K562 (cell line): ENCODE measurements at regions not wholly inside any gene's neighbourhood (a gene's known extent, or its start where the extent isn't known, plus 50 kb on each side); places are given as distances from the start of the nearest gene placed in this dataset.
A peak's percentile ranks its signal among the peaks of the same experiment; 100 is the strongest.

Experiments
- CREB3L1 ChIP-seq: fragments of 450-650 bp; IDR thresholded peaks from 2 replicates; pipeline ENCODE4 v1.6.1; 2014; ENCODE audit warnings: low read depth, mild to moderate bottlenecking, moderate library complexity, borderline replicate concordance
- CTBP1 ChIP-seq: fragments of 450-650 bp; IDR thresholded peaks from 2 replicates; pipeline ENCODE4 v1.6.1; 2016; ENCODE audit warnings: borderline replicate concordance
- CXXC5 ChIP-seq: fragments of 250-450 bp; sonication (Bioruptor Pico); IDR thresholded peaks from 2 replicates; pipeline ENCODE4 v1.8.0; 2022; ENCODE audit warnings: inconsistent platforms, mild to moderate bottlenecking, moderate library complexity
- FOXK2 ChIP-seq, 2 experiments: fragments of 450-650 bp; IDR thresholded peaks in 1 of 2; conservative IDR thresholded peaks in 1 of 2; 2 replicates each; pipeline ENCODE4 v1.6.1; 2016; ENCODE audit warnings: low read depth in 2 of 2, mild to moderate bottlenecking in 1 of 2
- ILF3 ChIP-seq: fragments of 450-650 bp; IDR thresholded peaks from 2 replicates; pipeline ENCODE4 v1.6.1; 2018; ENCODE audit warnings: antibody characterized with exemption, mild to moderate bottlenecking, moderate library complexity, borderline replicate concordance
- MYC ChIP-seq, 2 experiments: fragments of 250-450 bp in 1 of 2; sonication (Bioruptor Pico) in 1 of 2; IDR thresholded peaks; 2 replicates each; pipeline versions ENCODE4 v1.5.1 to v1.6.1; 2012 to 2021; ENCODE audit warnings: low read depth in 2 of 2, borderline replicate concordance in 1 of 2, improper control_type of control experiment in 1 of 2, low read length in 1 of 2, mild to moderate bottlenecking in 1 of 2, moderate library complexity in 1 of 2
- PHF8 ChIP-seq: fragments of 200-600 bp; sonication (generic); IDR thresholded peaks from 2 replicates; pipeline ENCODE4 v1.6.1; 2012; ENCODE audit warnings: mixed run types, mild to moderate bottlenecking, inconsistent platforms, low read length, moderate library complexity, borderline replicate concordance
- RCOR1 ChIP-seq, 2 experiments: IDR thresholded peaks; 2 replicates each; pipeline ENCODE4 v1.6.1; 2012; ENCODE audit warnings: low read depth in 2 of 2, low read length in 2 of 2, borderline replicate concordance in 1 of 2, improper control_type of control experiment in 1 of 2
- REST ChIP-seq, 2 experiments: fragments of 450-650 bp; formaldehyde crosslinking in 1 of 2; IDR thresholded peaks; 2 replicates each; pipeline versions ENCODE4 v1.4.0 to v1.6.1; 2014 to 2020; ENCODE audit warnings: mild to moderate bottlenecking in 2 of 2, borderline replicate concordance in 1 of 2, low read depth in 1 of 2
- SMARCE1 ChIP-seq: fragments of 450-650 bp; IDR thresholded peaks from 2 replicates; pipeline ENCODE4 v1.7.1; 2016; ENCODE audit warnings: mild to moderate bottlenecking
- TCFL5 ChIP-seq: fragments of 250-450 bp; sonication (Bioruptor Pico); conservative IDR thresholded peaks from 2 replicates; pipeline ENCODE4 v1.6.1; 2021; ENCODE audit warnings: mild to moderate bottlenecking, moderate library complexity, matching md5 sums
- USF2 ChIP-seq: sonication (generic); formaldehyde crosslinking; IDR thresholded peaks from 2 replicates; pipeline ENCODE4 v1.5.0; 2020; ENCODE audit warnings: missing genetic modification reagents
- YBX1 ChIP-seq: fragments of 450-650 bp; IDR thresholded peaks from 2 replicates; pipeline ENCODE4 v1.7.1; 2016; ENCODE audit warnings: mild to moderate bottlenecking
- ZFP91 ChIP-seq: sonication (generic); formaldehyde crosslinking; IDR thresholded peaks from 2 replicates; pipeline ENCODE4 v1.8.0; 2022; ENCODE audit warnings: mild to moderate bottlenecking, missing genetic modification reagents
- ZNF311 ChIP-seq: fragments of 250-450 bp; sonication (Bioruptor Pico); IDR thresholded peaks from 2 replicates; pipeline ENCODE4 v1.4.0; 2020; ENCODE audit warnings: mild to moderate bottlenecking, moderate library complexity

- peak; percentile 81 for TF ChIP-seq REST (IDR thresholded peaks at IDR 0.05; ENCODE audit: borderline replicate concordance)
- TF ChIP-seq REST (CRISPR knock-in tag; IDR thresholded peaks at IDR 0.05; ENCODE audit: low read depth) = no peak
- no peak for TF ChIP-seq CREB3L1
- TF ChIP-seq ILF3 = no peak
- TF ChIP-seq CXXC5 = peak; percentile 62
- TF ChIP-seq ZFP91 (CRISPR knock-in tag) = peak; percentile 72; the same call in 1 of the 2 replicates
- TF ChIP-seq TCFL5 (CRISPR knock-in tag) = no peak
- TF ChIP-seq MYC (IDR thresholded peaks at IDR 0.05; ENCODE audit: low read depth, low read length) = peak; percentile 95
- peak; percentile 71; the same call in 1 of the 2 replicates for TF ChIP-seq MYC (CRISPR knock-in tag; IDR thresholded peaks at IDR 0.05; ENCODE audit: borderline replicate concordance, low read depth)
- TF ChIP-seq RCOR1 (IDR thresholded peaks at IDR 0.05; ENCODE audit: borderline replicate concordance in 1 of 2, low read depth in 2 of 2, low read length in 2 of 2) = 0 out of 4 replicates have a peak, but pooled peaks of 1 of the 2 experiments have one; percentile 4
- peak; percentile 99 for TF ChIP-seq USF2
- peak; percentile 34; the same call in 1 of the 2 replicates for TF ChIP-seq CTBP1
- TF ChIP-seq FOXK2 (conservative IDR thresholded peaks at IDR 0.05 in 1 of 2, IDR thresholded peaks at IDR 0.05 in 1 of 2; ENCODE audit: low read depth in 2 of 2) = no peak
- no peak for TF ChIP-seq ZNF311 (CRISPR knock-in tag)
- TF ChIP-seq PHF8 = peak; percentile 17; the same call in 1 of the 2 replicates
- no peak for TF ChIP-seq YBX1
- no peak for TF ChIP-seq SMARCE1
Measured at GRCh38 chr21:38965910-38966504, 160.3 kb downstream of the ETS2 start (continued).
